GM19397 (cell line): ENCODE measurements at regions not wholly inside any gene's neighbourhood (a gene's known extent, or its start where the extent isn't known, plus 50 kb on each side); places are given as distances from the start of the nearest gene placed in this dataset.

Experiments used
- ATAC-seq: cut with Tn5 transposase; IDR thresholded peaks from one replicate; pipeline ENCODE4 v1.9.1; 2021; ENCODE audit warnings: mild to moderate bottlenecking, moderate library complexity; ENCODE audit not compliant: unreplicated experiment

DNA sequence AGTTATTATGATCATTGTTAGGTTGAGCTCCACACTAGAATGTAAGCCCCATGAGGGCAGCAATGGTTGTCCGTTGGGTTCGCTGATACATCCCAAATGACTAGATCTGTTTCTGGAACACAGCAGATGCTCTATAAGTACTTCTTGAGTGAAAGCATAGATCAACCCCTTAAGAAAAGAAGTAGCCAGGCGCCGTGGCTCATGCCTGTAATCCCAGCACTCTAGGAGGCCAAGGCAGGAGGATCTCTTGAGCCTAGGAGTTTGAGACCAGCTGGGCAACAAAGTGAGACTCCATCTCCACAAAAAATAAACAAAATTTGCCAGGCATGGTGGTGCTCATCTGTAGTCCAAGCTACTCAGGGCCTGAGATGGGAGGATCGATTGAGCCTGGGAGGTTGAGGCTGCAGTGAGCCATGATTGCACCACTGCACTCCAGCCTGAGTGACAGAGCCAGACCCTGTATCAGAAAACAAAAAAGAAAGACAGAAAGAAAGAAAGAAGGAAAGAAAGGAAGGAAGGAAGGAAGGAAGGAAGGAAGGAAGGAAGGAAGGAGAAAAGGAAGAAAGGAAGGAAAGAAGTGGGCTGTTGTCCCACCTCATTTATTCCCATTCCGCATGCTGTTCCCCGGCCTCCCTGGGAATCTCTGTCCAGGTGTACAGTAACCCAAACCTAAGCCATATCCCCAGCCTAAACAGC lies 54.4 kb upstream of the RPL38 start:
- ATAC-seq, result no peak

DNA sequence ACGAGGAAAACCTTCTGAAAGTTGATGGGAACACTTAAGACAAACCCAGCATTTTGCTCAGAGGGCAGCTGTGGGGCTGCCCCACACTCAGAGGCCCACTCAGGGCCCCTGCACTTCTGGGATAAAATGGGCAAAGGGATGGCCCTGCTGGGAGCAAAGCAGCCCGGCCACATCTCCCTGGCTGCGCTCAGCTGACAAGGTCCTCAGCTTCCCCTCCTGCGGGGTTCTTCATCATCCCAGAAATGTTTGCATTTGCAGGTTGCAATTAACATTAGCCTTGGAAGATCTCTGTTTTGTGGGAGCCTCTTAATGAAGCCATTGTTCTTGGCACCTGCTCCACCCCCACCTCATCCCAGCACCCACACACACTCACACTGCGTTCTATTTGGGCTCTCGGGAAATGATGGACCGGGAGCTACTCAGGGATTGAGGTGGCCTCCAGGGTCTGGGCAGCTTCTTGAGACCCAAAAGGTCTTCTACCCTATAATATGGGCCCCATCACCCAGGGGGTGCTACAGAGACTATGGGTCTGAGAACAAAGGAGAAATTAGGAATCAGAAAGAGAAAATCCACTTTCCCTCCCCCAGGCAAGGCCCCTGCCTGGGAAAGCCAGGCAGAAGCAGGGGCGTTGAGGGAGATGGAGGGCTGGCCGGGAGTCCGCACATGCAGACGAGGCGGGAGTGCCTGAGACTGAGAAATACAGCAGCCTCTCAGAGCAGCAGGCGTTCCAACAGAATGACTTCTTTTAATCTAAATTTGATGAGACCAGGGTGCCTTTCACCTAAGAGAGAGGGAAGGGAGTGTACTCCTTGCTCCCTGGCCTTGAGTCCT lies 53.7 kb upstream of the RPL38 start:
- ATAC-seq, result no peak

- ATAC-seq, result no peak
Observed at GRCh38 chr17:74150428-74151025, 53.0 kb upstream of the RPL38 start.

GRCh38 chr17:74151551-74152315 lies 51.7 kb upstream of the RPL38 start:
- ATAC-seq, result no peak

DNA sequence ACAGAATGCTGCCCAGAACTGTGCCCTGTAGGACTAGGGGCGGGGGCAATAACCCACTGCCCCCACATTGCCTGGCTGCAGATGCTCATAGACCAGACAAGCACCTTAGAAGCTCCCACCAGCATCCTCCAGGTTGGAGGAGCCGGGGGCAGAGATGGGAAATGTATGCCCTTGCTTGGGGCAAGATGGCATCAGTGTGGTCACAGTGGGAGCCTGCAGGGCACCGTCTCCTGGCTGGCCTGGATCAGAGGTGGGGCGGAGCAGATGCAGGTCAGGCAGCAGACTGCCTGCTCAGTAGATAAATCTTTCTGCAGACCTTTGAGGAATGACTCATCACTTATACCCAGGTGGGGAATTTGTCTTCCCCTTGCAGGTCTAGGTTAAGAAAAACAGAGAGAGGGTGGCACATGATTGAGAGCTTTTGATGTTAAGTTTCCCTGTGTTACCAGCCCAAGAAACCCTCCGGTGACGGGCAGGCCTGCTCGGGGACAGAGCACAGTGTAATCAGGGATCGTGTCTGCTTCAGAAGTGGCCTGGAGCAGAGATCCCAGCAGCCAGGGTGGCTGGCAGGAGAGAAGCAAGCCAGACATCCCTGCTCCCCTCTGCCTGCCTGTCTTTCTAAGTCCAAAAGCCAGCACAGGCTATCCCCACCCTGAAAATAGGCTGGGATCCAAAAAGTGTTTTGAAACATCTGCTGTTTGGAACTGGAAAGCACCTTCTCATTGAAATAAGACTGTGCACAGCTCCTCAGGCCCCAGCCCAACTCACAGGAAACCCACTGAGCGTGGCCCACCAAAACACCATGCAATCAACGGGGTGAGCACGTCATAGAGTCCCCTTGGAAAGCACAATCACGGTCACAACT lies 50.7 kb upstream of the RPL38 start:
- ATAC-seq, result no peak

GRCh38 chr17:74153456-74153810 lies 50.0 kb upstream of the RPL38 start:
- no peak for ATAC-seq
